GM21360 (cell line): ENCODE measurements at regions not wholly inside any gene's neighbourhood (a gene's known extent, or its start where the extent isn't known, plus 50 kb on each side); places are given as distances from the start of the nearest gene placed in this dataset.
A peak's percentile ranks its signal among the peaks of the same experiment; 100 is the strongest.

ENCODE experiments used
- ATAC-seq: cut with Tn5 transposase; IDR thresholded peaks from one replicate; pipeline ENCODE4 v1.9.1; 2021; ENCODE audit warnings: mild to moderate bottlenecking, moderate library complexity; ENCODE audit not compliant: unreplicated experiment

DNA sequence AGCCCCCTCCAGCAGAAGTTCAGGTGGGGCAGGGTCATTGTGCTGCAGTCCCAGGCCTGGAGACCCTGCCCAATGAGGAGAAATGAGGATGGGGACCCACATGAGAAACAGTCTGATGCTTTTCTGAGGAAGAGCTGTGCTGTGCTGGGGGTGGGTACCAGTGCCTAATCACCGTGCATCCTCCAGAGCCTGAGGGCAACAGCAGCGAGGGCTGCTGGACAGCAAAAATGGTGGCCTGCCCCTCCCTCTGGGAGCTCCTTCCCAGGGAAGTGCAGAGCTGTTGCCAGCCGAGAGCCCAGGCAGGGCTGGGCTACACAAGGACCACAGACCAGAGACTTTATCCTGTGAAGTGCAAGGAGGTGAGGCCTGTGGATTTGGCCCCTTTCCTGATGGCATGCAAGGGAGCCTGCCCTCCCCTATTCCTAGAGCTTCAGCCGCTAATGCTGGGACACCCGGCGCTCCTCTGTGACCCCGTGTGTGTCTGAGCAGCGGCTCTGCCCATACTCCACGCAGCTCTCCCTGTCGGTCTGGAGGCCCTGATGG is 134.8 kb downstream of the DSEL start:
- no peak for ATAC-seq

DNA sequence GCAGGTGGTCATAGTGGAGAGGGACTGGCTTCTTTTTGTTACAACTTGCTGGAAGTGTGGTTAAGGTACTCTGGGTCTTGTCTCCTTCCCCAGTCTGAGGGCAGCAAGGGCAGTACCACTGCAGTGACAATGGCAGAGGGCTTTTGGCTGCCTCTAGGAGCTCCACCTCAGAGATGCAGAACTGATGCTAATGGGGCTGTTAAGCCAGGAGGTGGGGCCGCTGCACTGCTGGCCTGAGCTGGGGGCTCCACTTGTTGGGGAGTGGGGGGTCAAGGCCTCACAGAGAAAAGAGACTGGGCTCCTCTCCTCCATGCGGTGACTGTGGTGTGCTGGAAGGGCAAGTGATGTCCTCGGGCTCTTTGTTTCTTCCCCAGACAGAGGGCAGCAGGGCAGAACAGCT is 135.7 kb downstream of the DSEL start:
- no peak for ATAC-seq

DNA sequence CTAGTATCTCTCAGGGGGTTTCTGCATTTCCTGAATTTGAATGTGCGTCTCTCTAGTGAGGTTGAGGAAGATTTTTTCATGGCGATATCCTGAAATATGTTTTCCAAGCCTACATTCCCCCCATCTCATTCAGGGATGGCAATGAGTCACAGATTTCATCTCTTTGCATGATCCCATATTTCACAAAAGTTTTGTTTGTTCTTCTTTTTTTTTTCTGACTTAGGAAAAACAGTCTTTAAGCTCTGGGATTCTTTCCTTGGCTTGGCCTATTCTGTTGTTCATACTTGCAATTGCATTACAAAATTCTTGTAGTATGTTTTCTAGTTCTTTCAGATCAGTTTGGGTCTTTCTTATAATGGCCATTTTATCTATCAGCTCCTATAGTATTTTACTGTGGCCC is 136.5 kb downstream of the DSEL start:
- no peak for ATAC-seq

DNA sequence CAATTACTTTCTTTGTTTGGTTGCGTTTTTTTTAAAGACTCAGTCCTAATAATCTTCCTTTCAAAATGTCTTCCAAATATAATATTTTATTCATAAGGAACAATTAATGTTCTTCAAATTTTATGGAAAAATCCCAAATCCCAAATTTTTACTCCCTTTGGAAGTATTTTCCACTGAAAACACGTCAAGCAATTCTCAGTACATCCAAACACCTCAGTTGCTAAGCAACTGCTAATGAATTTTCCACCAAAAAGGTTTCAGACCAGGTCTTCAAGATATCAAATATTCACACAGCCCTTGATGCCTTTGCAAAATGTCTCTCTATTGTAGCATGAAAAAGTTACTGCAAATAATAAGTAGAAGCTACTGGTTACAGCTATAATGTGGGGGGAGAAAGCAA is 140.1 kb downstream of the DSEL start:
- ATAC-seq = no peak

DNA sequence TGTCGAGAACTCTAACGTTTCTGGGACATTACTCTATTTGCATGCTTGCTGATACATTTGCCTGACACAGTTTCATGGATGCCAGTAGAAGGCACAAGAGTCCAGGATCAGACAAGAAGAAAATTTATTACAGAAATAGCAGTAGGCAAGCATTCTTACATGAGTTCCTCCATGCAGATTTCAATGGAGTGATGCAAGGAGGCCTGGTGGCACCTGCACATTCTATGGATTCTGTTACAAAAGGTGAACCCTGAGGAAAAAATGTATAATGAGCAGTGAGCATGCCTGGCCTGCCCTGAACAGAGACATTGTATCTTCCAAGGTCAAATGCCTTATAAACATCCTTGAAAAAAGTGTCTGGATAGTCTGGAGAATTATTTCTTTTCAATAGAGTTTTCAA is 142.9 kb downstream of the DSEL start:
- ATAC-seq = no peak

DNA sequence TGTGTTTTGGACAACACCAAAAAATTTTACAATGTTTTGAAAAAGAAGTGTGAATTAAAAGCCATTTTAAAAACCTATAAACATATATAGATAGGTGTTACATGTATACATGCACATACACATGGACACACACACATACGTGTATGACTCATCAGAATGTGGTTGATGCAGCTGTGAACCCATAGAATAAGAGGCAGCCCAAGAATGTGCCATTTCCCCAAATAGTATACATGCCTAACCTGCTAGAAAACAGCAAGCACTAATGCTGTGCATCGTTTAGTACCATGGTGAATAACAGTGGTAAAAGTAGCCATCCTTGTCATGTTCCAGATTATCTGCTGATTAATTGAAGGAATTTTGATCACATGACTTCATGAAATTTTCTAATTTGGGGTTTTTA is 149.0 kb downstream of the DSEL start:
- no peak for ATAC-seq

DNA sequence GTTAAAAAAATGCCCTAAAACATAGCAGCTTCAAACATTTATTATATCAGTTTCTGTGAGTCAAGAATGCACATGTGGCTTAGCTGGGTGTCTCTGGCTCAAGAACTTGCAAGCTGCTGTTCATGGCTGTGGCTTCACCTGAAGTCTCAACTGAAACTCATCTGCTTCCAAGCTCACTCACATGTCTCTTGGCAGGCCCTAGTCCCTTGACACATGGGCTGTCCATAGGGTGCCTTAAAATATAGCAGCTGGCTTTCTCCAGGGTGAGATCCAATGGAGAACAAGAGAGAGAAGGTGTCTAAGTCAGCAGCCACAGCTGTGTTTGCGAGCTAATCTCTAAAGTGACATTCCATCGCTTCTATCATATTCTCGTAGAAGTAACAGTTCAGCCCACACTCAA is 152.8 kb downstream of the DSEL start:
- no peak for ATAC-seq

DNA sequence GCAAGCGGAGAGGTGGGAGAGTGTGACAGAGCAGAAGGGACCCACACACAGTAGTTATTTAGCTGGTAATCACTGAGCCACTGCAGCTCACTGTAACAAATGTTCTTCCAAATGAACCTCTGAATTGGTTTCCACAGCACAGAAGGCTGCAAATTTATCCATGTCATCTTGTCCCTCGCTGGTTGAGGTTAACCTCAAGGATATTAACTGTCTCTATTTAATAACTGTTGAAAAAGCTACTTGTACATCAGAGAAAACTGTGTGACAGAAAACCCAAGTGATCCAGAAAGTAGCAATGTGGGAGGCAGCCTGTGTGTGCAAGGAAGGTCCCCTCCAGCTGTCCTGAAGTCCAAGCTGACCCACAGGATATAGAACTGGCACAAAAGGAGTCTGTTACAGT is 153.6 kb downstream of the DSEL start:
- ATAC-seq = no peak

DNA sequence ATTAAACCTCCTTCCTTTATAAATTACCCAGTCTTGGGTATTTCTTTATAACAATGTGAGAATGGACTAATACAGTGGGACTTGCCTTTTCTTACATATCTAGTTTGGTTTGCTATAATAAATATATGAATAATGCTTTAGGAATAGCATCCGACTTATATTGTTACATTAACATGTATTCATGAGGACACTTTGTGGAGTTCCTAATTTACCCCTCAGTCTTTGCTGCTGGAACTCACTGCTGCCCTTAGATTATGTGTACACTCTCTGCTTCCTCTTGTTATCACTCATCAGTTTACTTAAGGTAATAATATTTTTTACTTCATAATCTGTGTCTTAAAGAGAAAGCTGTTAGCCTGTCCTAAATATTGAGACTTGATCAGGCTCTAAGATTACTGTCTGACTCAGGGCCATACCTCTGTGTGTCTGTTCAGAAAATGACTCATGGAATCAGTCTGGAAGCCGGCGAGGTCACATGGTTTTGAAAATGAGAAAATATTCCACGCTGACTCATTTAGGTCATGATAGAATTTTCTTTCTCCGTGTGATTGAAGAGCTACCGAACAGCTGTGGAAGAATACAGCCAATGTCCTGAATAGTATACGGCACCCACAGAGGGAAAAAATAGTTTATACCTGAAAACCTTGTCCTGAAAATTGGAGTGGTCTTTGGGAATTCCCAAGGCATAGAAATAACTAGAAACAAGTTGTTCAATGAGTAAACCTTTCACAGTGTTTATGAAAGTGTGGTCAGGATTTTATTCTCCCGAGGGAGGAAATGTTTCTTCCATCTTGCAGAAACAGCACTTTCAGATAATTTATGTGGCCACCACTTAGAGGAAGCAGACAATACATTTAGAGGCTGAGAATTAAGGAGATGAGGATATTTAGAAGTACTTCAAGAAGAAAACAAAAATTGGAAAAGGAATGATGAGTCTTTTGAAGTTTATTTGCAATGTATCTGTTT is 156.4 kb downstream of the DSEL start:
- peak; percentile 71 for ATAC-seq

DNA sequence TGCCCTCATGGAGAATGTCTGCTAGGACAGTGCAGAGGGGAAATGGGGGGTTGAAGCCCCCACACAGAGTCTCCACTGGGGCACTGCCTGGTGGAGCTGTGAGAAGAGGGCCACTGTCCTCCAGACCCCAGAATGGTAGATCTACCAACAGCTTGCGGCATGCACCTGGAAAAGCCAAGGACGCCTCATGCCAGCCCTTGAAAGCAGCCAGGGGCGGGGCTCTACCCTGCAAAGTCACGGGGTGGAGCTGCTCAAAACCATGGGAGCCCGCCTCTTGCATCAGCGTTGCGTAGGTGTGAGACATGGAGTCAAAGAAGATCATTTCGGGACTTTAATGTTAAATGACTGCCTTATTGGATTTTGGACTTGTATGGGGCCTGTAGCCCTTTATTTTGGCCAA is 157.6 kb downstream of the DSEL start:
- ATAC-seq = no peak

DNA sequence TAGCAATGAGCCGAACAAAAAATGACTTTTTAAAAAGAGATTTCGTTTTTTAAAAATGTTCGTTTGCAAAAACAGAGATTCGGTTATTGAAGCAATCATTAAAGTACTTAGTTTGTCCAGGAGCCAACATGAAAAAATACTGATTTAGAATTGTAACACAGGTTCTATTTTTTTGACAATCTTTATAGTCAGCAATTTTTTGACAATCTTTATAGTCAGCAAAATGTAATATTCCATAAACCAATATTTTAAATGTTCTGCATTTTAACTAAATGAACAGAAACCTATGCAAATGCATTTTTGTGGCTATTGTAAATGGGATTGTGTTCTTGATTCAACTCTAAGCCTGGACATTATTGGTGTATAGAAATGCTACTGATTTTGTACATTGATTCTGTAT is 161.8 kb downstream of the DSEL start:
- ATAC-seq = no peak

DNA sequence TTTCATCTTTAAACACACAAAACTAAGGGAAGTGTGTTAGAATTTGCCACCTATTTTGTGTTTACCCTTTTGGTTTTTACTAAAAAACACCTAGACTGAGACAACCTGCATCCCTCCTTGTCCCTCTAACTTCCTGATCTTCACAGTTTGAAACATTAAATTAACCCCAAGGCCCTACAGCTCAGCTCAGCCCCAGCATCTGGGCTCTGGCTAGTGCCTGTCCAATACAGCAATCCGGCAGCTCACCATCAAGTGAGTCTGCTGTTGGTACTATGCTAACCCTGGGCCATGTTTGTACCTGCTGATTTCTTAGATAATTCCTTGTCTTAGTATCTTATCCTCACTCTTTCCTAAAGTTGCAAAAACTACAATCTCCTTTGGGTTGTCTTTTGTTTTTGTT is 162.4 kb downstream of the DSEL start:
- no peak for ATAC-seq

DNA sequence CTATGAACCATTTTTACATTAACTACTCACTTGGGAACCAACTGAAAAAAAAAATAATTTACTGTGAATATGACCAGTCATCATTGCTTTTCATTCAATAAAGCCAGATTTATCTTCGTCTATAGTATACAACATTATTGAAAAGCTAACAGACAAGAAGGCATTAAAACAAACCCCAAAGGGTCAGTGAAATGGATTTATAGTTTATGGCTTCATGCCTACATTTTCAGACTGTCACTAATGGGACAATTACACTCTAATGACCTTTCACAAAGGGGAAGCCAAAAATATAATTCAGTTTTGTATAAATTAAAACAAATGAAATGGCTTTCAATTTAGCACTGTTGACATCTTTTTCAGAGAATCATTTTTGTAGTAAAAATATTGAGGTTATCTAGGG is 169.1 kb downstream of the DSEL start:
- ATAC-seq = no peak

DNA sequence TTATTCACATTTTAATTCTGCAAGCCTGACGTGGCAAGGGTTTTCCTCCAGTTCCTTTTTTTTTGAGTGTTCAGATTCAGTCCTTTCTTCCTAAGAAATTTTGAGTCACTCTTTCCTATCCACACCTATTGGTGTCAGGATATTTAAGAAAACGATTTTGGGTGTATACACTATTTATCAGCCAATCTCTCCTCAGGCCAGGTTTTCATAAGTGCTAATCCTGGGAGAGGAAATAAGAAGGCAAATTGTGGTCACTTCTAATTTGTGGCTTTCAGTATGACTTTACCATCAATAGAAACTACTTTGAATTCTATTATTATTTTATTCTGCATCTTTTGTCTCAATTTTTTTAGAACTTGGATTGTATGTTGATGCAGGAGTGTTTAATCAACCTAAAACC is 174.4 kb downstream of the DSEL start:
- ATAC-seq = no peak

DNA sequence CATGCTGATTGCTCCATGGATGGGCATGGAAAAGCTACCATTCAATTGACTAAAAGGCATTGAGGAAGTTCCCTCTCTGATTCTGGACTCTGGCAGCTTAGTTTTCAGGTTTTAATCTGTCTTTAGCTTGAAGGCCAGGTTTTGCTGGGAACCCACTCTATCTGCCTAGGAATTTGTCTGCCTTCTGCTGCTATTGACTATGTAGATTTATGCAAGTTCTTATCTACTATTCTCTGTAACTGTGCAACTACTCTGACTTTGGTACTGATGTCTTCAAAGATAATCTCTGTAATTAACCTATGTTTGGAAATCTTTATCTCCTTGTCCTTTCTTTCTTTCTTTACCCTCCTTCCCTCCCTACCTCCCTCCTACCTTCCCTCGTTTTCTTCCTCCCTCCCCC is 178.8 kb downstream of the DSEL start:
- ATAC-seq = no peak

DNA sequence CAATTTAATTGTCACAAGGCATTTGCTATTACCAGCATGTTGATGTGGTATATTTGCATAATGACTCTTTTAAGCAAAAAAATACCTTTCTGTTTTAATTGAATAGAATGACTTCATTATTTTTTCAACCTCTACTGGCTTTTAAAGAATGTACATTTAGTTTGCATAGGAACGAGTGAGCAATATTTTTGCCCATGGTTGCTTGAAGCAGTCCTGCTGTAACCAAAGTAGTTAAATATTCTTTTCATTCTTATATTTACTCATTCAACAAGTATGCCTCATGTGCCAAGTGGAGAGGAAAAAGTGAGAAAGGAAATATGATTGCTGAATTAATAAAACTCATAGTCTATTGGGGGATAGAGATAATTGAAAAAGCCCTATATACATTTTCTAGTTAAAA is 184.7 kb downstream of the DSEL start:
- no peak for ATAC-seq

DNA sequence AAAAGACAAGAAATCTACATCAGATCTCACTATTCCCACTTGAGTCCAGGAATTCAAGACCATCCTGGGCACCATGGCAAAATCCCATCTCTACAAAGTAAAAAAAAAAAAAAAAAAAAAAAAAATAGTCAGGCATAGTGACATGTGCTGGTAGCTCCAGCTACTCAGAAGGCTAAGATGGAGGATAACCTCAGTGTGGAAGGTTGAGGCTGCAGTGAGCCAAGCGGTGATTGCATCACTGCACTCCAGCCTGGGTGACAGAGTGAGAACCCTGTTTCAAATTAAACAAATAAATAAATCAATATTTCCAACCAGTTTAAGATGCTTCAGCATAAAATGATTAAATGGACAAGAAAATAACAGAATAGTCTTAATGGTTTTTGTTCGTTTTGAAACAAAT is 197.4 kb downstream of the DSEL start:
- ATAC-seq = no peak

DNA sequence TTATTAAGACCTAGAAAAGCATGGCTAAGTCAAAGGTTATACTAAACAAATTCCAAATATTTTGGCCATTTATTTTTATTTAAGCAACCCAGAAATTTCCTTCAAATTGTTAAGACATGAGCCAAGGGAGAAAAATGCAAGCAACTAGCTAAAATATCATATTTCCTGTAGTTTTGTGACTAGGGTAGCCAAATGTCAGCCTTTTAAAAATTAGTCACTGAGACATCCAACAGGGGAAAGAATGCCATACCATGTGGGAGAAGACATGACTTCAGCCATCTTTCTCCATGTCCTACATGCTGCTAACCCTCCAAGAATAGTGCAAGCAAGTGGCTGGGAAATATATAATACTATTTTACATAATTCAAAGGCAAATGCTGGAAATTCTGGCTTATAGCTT is 197.9 kb downstream of the DSEL start:
- ATAC-seq = no peak

DNA sequence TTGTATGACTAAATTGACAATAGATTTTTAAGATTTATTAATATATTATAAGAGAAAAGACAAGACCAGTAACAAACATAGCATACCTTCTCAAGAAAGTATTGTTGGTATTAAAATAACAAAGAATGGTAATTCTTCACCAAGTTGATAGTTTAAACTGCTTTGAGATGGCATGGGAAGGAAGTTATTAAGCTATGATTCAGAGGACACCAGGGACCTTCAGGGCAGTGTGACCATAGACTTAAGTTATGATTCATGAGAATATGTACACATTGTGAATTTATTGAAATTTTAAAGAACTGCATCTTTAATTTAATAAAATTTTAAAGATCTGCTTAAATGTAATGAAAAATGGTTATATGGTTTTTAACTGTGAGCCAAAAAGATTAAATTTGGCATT is 205.7 kb downstream of the DSEL start:
- no peak for ATAC-seq

DNA sequence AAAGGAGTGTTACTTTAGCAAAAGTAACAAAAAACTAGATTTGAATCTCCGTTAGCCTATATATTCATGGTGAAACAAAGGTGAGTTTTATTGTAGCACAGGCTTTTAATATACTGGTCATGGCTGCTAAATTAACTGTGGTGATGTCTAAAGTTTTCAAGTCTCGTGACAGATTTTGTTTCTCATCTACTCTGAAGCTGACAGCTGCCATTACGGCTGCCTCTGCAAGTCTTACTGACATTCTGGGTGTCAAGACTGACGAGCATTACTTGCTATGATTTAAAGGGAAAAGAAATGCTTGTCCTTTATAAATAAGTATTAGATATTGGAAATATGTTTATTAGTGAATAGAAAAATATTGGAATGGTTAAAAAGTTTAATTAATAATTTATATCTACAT is 207.7 kb downstream of the DSEL start:
- ATAC-seq = no peak

DNA sequence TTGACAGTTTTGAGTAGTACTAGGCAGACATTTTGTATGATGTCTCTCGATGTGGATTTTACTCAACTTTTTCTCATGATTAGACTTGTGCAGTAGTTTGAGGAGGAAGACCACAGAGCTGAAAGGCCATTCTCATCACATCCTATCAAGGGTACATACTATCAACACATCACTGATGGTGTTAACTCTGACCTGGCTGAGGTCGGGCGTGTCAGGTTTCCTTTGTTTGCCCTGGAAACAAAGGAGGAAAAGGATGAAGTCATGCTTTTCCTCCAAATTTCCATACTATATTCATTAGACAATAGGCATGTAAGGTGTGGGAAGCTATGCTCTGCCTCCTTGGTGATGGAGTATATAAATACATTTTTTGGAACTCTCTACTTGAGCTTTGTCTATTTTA is 211.1 kb downstream of the DSEL start:
- ATAC-seq = no peak

DNA sequence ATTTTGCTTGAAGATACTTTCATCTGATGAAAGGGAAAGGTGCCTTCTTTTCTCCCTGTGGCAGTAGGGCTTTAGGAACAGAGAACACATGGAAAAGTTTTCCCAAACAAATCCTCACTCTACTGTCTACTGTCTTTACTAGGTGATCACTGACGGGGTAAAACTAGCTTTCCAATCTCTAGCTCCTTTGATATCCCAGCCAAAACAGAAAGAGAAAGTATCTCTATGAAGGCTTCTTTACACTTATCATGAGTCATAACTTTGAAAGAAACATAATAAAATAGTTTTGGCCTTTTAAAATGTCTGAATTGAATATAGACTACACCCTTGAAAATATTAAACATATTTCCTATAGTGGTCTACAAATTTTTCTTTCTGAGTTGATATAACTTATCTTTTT is 214.5 kb downstream of the DSEL start:
- ATAC-seq = no peak

DNA sequence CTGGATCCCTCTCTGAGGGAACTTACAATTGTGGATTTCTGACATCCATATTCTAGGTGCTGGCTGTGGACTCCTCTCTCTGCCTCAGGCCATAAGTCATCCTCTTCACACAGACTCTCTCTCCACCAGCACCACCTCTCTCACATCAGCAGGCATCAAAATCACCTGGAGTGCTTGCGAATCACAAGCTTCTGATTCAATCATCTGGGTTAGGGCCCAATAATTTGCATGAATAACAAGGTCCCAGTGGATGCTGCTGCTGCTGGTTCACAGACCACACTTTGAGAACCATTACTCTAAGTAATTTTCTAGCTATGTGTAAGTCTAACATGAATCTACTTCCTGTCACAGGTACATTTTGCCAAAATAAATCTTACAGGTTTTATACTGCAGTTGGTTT is 214.9 kb downstream of the DSEL start:
- no peak for ATAC-seq
